ENCODE measurements at regions not wholly inside any gene's neighbourhood (a gene's known extent, or its start where the extent isn't known, plus 50 kb on each side); places are given as distances from the start of the nearest gene placed in this dataset.

GRCh38 chr2:54388076-54388475, 68.1 kb upstream of the SPTBN1 start:
- Histone ChIP-seq H3K4me2 (ENCODE audit: insufficient read depth, low read length) (no peak overlapping the region), H4K20me1 (replicated peaks; ENCODE audit: control insufficient read depth, insufficient read depth, low read length) (no peaks in the 10 kb centered on the region), H3K9me3 (replicated peaks; ENCODE audit: control insufficient read depth, insufficient read depth, low read depth, low read length) (no peaks in the 10 kb centered on the region), H3K4me3 (no peak overlapping the region), H3K36me3 (ENCODE audit: control insufficient read depth, insufficient read depth, low read length) (no peaks in the 10 kb centered on the region), H3K4me1 (replicated peaks in 1 of 2; ENCODE audit: control insufficient read depth in 2 of 2, insufficient read depth in 2 of 2, low read length in 2 of 2) (no peaks in the 10 kb centered on the region), H3K9me1 (ENCODE audit: control insufficient read depth, insufficient read depth, low read length) (no peaks in the 10 kb centered on the region), H3K79me2 (ENCODE audit: control insufficient read depth, insufficient read depth, low read length) (no peaks in the 10 kb centered on the region), H3K9ac (ENCODE audit: insufficient read depth in 1 of 2, low read depth in 2 of 2, low read length in 2 of 2) (no peak overlapping the region), H2AFZ (ENCODE audit: low read depth, low read length) (no peak overlapping the region), H3K27me3 (ENCODE audit: control insufficient read depth in 2 of 2, insufficient read depth in 2 of 2, low read length in 2 of 2) (peaks cover 0 to 15% of the 10 kb centered on the region in 2 experiments; a peak in 4 of 5 replicates), H3K27ac (ENCODE audit: extremely low read depth, low read depth, low read length) (no peak overlapping the region)
- ChIA-PET CTCF (ENCODE audit: low intra/inter-chr PET ratio) (no interaction called here), POLR2A (no interaction called here)
- ATAC-seq (no peak), FAIRE-seq (no peak), DNase-seq (ENCODE audit: extremely low read depth in 1 of 4, low spot score in 3 of 4) (no peak)
- peak; percentile 13 for TF ChIP-seq MEIS2 (IDR thresholded peaks at IDR 0.05; ENCODE audit: partially characterized antibody)
- no peak for TF ChIP-seq PREB (CRISPR knock-in tag; IDR thresholded peaks at IDR 0.05)
- TF ChIP-seq KDM1A (IDR thresholded peaks at IDR 0.05) = peak; percentile 22 to 29; a peak in 2 of 4 replicates
- no peak for TF ChIP-seq FOXK1 (CRISPR knock-in tag; IDR thresholded peaks at IDR 0.05; ENCODE audit: borderline replicate concordance)
- TF ChIP-seq SREBF2 (CRISPR knock-in tag; IDR thresholded peaks at IDR 0.05) = no peak
- in situ Hi-C loops (cut with MboI) = no loop called here
- intact Hi-C loops (cut with micrococcal nuclease) = no loop called here
- WGBS (ENCODE audit: insufficient coverage, low coverage, missing lambda C conversion rate) = 3% methylated on average over 5 of the region's 5 CpGs
- BruUV-seq (replicated peaks) = no TSS peak

Measured in K562 (cell line).